ENCODE measurements at regions not wholly inside any gene's neighbourhood (a gene's known extent, or its start where the extent isn't known, plus 50 kb on each side); places are given as distances from the start of the nearest gene placed in this dataset.

- no peak for TF ChIP-seq EP300 (IDR thresholded peaks at IDR 0.05; ENCODE audit: borderline replicate concordance)
- no peak for TF ChIP-seq TEAD4 (IDR thresholded peaks at IDR 0.05)
- no peak for TF ChIP-seq RAD21 (IDR thresholded peaks at IDR 0.05; ENCODE audit: low read depth)
- TF ChIP-seq TCF12 (IDR thresholded peaks at IDR 0.05; ENCODE audit: low read depth) = no peak
- no peak for TF ChIP-seq ZBTB7A (IDR thresholded peaks at IDR 0.05; ENCODE audit: low read depth)
- no peak for TF ChIP-seq EGR1 (IDR thresholded peaks at IDR 0.05)
- TF ChIP-seq USF1 (IDR thresholded peaks at IDR 0.05) = no peak
- no peak for TF ChIP-seq CEBPB (IDR thresholded peaks at IDR 0.05)
- no peak for TF ChIP-seq TAF1 (IDR thresholded peaks at IDR 0.05; ENCODE audit: low read depth)
- TF ChIP-seq YY1 (IDR thresholded peaks at IDR 0.05; ENCODE audit: low read depth) = no peak
- no peak for TF ChIP-seq REST (IDR thresholded peaks at IDR 0.05; ENCODE audit: low read depth)
Measured at GRCh38 chr15:70280781-70281180, 183.1 kb upstream of the TLE3 start.

DNA sequence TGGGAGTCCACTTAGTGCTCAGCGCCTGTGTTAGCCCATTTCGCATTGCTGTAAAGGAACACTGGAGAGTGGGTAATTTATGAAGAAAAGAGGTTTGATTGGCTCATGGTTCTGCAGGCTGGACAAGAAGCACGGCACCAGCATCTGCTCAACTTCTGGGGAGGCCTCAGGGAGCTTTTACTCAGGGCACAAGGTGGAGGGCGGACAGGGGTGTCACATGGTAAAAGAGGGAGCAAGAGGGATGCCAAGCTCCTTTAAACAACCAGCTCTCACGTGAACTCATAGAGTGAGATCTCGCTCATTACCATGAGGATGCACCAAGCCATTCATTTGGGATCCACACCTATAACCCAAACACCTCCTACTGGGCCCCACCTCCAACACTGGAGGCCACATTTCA lies 181.4 kb upstream of the TLE3 start:
- TF ChIP-seq, protein P1, sequence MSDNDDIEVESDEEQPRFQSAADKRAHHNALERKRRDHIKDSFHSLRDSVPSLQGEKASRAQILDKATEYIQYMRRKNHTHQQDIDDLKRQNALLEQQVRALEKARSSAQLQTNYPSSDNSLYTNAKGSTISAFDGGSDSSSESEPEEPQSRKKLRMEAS (IDR thresholded peaks at IDR 0.05) = no peak
- TF ChIP-seq USF1 (IDR thresholded peaks at IDR 0.05) (no peak), RAD21 (IDR thresholded peaks at IDR 0.05; ENCODE audit: low read depth) (no peak), EP300 (IDR thresholded peaks at IDR 0.05; ENCODE audit: borderline replicate concordance) (no peak)

DNA sequence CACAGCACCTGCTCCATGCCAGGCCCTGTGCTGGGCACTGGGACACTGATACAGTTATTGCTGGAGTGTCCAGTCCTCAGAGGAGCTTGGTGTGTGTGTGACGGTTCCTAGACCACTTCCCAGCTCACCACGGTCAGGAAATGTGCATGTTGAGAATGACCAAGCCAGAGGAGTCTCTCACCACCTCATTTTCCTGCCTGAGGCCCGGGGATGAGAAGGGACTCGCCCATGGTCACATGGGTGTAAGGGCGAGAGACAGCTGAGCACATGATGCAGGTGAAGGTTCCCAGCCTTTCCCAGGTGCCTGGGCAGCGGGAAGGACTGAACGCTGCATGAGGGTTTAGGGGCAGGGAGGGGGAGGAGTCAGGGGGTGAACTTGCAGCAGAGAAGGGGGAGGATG lies 180.9 kb upstream of the TLE3 start:
- TF ChIP-seq CREB1 (IDR thresholded peaks at IDR 0.05; ENCODE audit: low read depth) (no peak), FOXM1 (IDR thresholded peaks at IDR 0.05; ENCODE audit: borderline replicate concordance, low read depth) (no peak), USF1 (IDR thresholded peaks at IDR 0.05) (no peak), YY1 (IDR thresholded peaks at IDR 0.05; ENCODE audit: low read depth) (no peak), TEAD4 (IDR thresholded peaks at IDR 0.05) (no peak), EP300 (IDR thresholded peaks at IDR 0.05; ENCODE audit: borderline replicate concordance) (no peak)

DNA sequence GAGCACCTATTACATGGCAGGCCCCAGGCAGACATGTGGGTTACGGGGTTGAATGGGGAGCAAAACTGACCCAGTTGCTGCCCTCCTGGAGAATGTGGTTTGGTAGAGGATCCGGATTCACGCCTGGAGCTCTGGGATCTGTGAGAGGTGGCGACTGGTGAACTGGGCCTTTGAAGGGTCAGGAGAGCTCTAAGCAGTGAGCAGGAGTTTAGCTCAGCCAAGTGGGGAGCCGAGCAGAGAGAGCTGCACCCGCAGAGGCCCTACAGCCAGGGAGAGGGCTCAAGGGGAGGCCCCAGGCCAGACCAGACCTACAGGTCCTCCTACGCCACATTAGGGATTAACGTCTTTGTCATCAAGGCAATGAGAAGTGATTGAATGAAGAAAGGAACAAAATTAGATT lies 179.8 kb upstream of the TLE3 start:
- TF ChIP-seq CEBPB (IDR thresholded peaks at IDR 0.05) (no peak), TCF12 (IDR thresholded peaks at IDR 0.05; ENCODE audit: low read depth) (no peak), FOXM1 (IDR thresholded peaks at IDR 0.05; ENCODE audit: borderline replicate concordance, low read depth) (no peak), TAF1 (IDR thresholded peaks at IDR 0.05; ENCODE audit: low read depth) (no peak), REST (IDR thresholded peaks at IDR 0.05; ENCODE audit: low read depth) (no peak), TEAD4 (IDR thresholded peaks at IDR 0.05) (no peak), RAD21 (IDR thresholded peaks at IDR 0.05; ENCODE audit: low read depth) (no peak), ZBTB7A (IDR thresholded peaks at IDR 0.05; ENCODE audit: low read depth) (no peak), USF1 (IDR thresholded peaks at IDR 0.05) (no peak), CREB1 (IDR thresholded peaks at IDR 0.05; ENCODE audit: low read depth) (no peak), YY1 (IDR thresholded peaks at IDR 0.05; ENCODE audit: low read depth) (no peak), EGR1 (IDR thresholded peaks at IDR 0.05) (no peak), EP300 (IDR thresholded peaks at IDR 0.05; ENCODE audit: borderline replicate concordance) (no peak), NFIC (IDR thresholded peaks at IDR 0.05) (no peak)
- TF ChIP-seq, protein P1 (IDR thresholded peaks at IDR 0.05) = no peak

DNA sequence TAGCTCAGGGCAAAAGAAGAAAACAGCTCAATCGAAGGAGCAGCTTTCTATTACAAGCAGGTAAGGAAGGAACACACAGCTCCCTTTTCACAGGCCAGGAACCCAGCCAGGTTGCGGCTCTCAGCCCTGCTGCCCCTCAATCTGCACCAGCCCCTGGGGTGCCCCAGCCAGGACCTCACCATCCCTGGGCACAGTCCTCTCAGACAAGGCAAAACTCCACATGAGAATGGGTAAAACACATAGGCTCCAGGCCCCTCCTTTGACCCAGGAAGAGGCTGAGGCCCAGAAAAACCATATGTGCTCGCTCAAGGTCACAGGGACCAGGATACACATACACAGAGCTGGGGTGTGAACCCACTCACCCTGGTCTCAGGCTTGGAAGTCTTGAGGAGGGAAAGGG lies 178.7 kb upstream of the TLE3 start:
- TF ChIP-seq TCF12 (IDR thresholded peaks at IDR 0.05; ENCODE audit: low read depth) (no peak), ZBTB7A (IDR thresholded peaks at IDR 0.05; ENCODE audit: low read depth) (no peak), RAD21 (IDR thresholded peaks at IDR 0.05; ENCODE audit: low read depth) (no peak), NFIC (IDR thresholded peaks at IDR 0.05) (no peak)

Data from Ishikawa (cell line).